HEK293T (cell line): ENCODE measurements at regions not wholly inside any gene's neighbourhood (a gene's known extent, or its start where the extent isn't known, plus 50 kb on each side); places are given as distances from the start of the nearest gene placed in this dataset.

Experiments used
- CTCF ChIA-PET: fragments of 350-600 bp; formaldehyde crosslinking; extraction: SDS; loops from one replicate; lab custom pipeline; 2021; ENCODE audit warnings: antibody characterized with exemption, inconsistent platforms; lab: Yijun Ruan, JAX
- POLR2A ChIA-PET: fragments of 350-600 bp; formaldehyde crosslinking; extraction: SDS; loops from one replicate; lab custom pipeline; 2020; ENCODE audit warnings: antibody characterized with exemption, inconsistent platforms; lab: Yijun Ruan, JAX
- DNase-seq: peaks from one replicate; pipeline ENCODE4 v3.0.0; 2012; ENCODE audit warnings: mixed read lengths; ENCODE audit errors: extremely low spot score
- ARNT ChIP-seq: fragments of 450-650 bp; IDR thresholded peaks from 2 replicates; pipeline ENCODE4 v1.6.1; 2017; ENCODE audit warnings: mild to moderate bottlenecking
- BHLHE40 ChIP-seq: fragments of 450-650 bp; IDR thresholded peaks from 2 replicates; pipeline ENCODE4 v1.6.1; 2016; ENCODE audit warnings: mild to moderate bottlenecking, moderate library complexity, borderline replicate concordance
- CTBP1 ChIP-seq: fragments of 450-650 bp; IDR thresholded peaks from 2 replicates; pipeline ENCODE4 v1.6.1; 2016; ENCODE audit warnings: borderline replicate concordance
- ELF4 ChIP-seq: fragments of 450-650 bp; IDR thresholded peaks from 2 replicates; pipeline ENCODE4 v1.6.1; 2017; ENCODE audit warnings: antibody characterized with exemption
- FOXA1 ChIP-seq: fragments of 450-650 bp; IDR thresholded peaks from 2 replicates; pipeline ENCODE4 v1.6.1; 2016; ENCODE audit warnings: mild to moderate bottlenecking
- FOXK2 ChIP-seq: fragments of 450-650 bp; IDR thresholded peaks from 2 replicates; pipeline ENCODE4 v1.6.1; 2016; ENCODE audit warnings: mild to moderate bottlenecking
- FOXM1 ChIP-seq: fragments of 450-650 bp; IDR thresholded peaks from 2 replicates; pipeline ENCODE4 v1.6.1; 2017; ENCODE audit warnings: mild to moderate bottlenecking, borderline replicate concordance
- HDGF ChIP-seq: fragments of 450-650 bp; IDR thresholded peaks from 2 replicates; pipeline ENCODE4 v1.6.1; 2017; ENCODE audit warnings: antibody characterized with exemption, borderline replicate concordance
- L3MBTL2 ChIP-seq: fragments of 450-650 bp; conservative IDR thresholded peaks from 2 replicates; pipeline ENCODE4 v1.6.1; 2016; ENCODE audit warnings: mild to moderate bottlenecking
- LEF1 ChIP-seq: fragments of 450-650 bp; IDR thresholded peaks from 2 replicates; pipeline ENCODE4 v1.6.1; 2017; ENCODE audit warnings: mild to moderate bottlenecking, borderline replicate concordance
- NFRKB ChIP-seq: fragments of 450-650 bp; IDR thresholded peaks from 2 replicates; pipeline ENCODE4 v1.6.1; 2016; ENCODE audit warnings: mild to moderate bottlenecking, moderate library complexity
- SP1 ChIP-seq: fragments of 450-650 bp; IDR thresholded peaks from 2 replicates; pipeline ENCODE4 v1.6.1; 2017
- SUZ12 ChIP-seq: fragments of 450-650 bp; IDR thresholded peaks from 2 replicates; pipeline ENCODE4 v1.6.1; 2016; ENCODE audit warnings: mild to moderate bottlenecking
- TARDBP ChIP-seq: fragments of 450-650 bp; IDR thresholded peaks from 2 replicates; pipeline ENCODE4 v1.6.1; 2016
- ZNF384 ChIP-seq: fragments of 450-650 bp; IDR thresholded peaks from 2 replicates; pipeline ENCODE4 v1.6.1; 2016
- TF ChIP-seq, protein P1 (sequence below): fragments of 450-650 bp; IDR thresholded peaks from 2 replicates; pipeline ENCODE4 v1.6.1; 2016

DNA sequence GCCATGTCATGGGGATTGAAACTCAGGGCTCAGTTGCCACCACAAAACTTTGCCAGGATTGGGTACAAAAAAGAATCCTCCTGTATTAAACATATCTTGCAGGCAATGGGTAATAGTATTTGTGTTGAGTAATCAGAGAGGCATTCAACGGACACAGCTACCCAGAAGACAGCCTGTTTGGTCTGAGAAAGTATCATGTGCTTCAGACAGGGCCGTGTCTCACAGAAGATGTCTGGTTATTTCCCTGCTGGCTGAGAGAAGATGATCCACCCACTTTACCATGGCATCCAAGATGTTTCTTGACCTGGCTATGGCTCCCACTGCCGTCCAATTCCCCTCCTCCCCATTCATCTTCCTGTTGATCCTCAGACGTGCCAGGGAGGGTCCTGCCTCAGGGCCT lies 304.3 kb upstream of the XYLT1 start:
- CTCF ChIA-PET, result no interaction called here
- DNase-seq, result no peak
- POLR2A ChIA-PET, result no interaction called here
- no peak for TF ChIP-seq FOXA1
- no peak for TF ChIP-seq SP1
- no peak for TF ChIP-seq HDGF
- TF ChIP-seq BHLHE40, result no peak
- TF ChIP-seq FOXK2, result no peak
- TF ChIP-seq CTBP1, result no peak
- no peak for TF ChIP-seq LEF1
- TF ChIP-seq L3MBTL2, result no peak
- TF ChIP-seq TARDBP, result no peak
- TF ChIP-seq NFRKB, result no peak
- TF ChIP-seq ELF4, result no peak
- no peak for TF ChIP-seq FOXM1
- TF ChIP-seq, protein P1, sequence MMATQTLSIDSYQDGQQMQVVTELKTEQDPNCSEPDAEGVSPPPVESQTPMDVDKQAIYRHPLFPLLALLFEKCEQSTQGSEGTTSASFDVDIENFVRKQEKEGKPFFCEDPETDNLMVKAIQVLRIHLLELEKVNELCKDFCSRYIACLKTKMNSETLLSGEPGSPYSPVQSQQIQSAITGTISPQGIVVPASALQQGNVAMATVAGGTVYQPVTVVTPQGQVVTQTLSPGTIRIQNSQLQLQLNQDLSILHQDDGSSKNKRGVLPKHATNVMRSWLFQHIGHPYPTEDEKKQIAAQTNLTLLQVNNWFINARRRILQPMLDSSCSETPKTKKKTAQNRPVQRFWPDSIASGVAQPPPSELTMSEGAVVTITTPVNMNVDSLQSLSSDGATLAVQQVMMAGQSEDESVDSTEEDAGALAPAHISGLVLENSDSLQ, result no peak
- no peak for TF ChIP-seq SUZ12
- no peak for TF ChIP-seq ZNF384
- TF ChIP-seq ARNT, result no peak

DNA sequence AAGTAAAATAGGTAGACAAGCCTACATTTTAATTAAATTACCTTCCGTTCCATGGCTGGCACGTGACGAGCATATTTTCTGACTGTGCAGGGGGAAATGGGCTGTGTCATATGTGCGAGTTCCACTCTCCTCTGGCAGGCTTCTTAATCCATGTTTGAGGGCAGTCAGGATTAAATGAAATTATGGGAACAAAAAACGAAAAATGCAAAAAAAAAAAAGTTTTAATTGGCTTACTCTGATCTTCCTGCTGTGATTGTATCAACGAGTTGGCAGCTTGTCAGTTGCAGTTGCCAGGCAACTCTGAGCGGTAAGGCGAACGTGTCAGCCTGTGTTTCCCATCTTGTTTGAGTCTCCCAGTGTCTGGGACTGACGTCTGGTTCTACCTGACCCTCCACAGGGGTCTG lies 302.9 kb upstream of the XYLT1 start:
- POLR2A ChIA-PET, result no interaction called here
- CTCF ChIA-PET, result no interaction called here
- TF ChIP-seq NFRKB (no peak), BHLHE40 (no peak), ARNT (no peak), TARDBP (no peak), SUZ12 (no peak), ZNF384 (no peak), L3MBTL2 (no peak)
- no peak for DNase-seq

DNA sequence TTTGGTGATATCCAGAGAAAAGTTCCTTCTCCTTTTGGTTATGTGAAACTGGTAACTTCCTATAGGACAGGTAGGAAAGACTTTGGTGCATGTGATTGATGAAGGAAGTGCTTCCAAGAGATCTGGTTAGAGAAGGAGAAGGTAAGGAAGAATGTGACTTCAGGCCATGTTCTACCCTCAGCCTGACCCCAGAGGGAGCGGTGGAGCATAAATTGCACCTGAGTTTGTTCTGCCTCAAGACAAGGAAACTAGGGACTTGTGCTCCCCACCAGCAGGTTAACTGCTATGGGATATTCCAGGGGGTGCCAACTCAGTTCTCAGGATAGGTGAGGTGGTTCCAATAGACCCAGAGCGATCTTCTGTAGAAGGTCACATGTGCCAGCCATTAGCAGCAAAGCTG lies 299.3 kb upstream of the XYLT1 start:
- POLR2A ChIA-PET, result no interaction called here
- no peak for TF ChIP-seq FOXK2
- no peak for TF ChIP-seq FOXA1
- TF ChIP-seq ELF4, result no peak
- TF ChIP-seq TARDBP, result no peak
- TF ChIP-seq BHLHE40, result no peak
- TF ChIP-seq, protein P1, result no peak
- no peak for TF ChIP-seq SUZ12
- TF ChIP-seq ARNT, result no peak
- no peak for TF ChIP-seq LEF1
- TF ChIP-seq FOXM1, result no peak
- no peak for TF ChIP-seq SP1
- no peak for TF ChIP-seq NFRKB
- TF ChIP-seq ZNF384, result no peak
- CTCF ChIA-PET, result no interaction called here
- DNase-seq, result no peak

DNA sequence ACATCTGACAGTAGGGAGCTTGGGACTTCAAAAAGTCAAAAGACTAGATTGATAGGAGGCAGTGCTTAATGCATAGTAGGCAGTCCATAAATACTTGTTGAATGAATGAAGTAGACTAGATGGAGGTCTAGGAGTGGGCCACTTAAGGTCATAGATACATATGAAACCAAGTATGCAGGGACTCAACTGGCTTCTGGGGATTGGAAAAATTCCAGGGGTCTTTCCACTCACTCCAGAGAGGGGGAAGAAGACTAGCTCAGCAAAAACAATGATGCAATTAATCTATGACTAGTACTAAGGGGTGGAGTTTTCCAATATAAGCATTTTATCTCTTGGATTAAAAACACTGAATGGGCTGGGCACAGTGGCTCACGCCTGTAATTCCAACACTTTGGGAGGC lies 298.3 kb upstream of the XYLT1 start:
- no peak for TF ChIP-seq CTBP1
- no peak for TF ChIP-seq SP1
- TF ChIP-seq, protein P1, result no peak
- no peak for TF ChIP-seq TARDBP
- TF ChIP-seq ELF4, result no peak
- TF ChIP-seq ARNT, result no peak
- TF ChIP-seq NFRKB, result no peak
- no peak for TF ChIP-seq HDGF
- no peak for TF ChIP-seq FOXK2
- TF ChIP-seq L3MBTL2, result no peak
- no peak for TF ChIP-seq BHLHE40
- no peak for TF ChIP-seq FOXM1
- TF ChIP-seq SUZ12, result no peak
- no peak for TF ChIP-seq LEF1
- TF ChIP-seq ZNF384, result no peak
- no peak for TF ChIP-seq FOXA1
- DNase-seq, result no peak
- POLR2A ChIA-PET, result no interaction called here
- CTCF ChIA-PET, result no interaction called here

DNA sequence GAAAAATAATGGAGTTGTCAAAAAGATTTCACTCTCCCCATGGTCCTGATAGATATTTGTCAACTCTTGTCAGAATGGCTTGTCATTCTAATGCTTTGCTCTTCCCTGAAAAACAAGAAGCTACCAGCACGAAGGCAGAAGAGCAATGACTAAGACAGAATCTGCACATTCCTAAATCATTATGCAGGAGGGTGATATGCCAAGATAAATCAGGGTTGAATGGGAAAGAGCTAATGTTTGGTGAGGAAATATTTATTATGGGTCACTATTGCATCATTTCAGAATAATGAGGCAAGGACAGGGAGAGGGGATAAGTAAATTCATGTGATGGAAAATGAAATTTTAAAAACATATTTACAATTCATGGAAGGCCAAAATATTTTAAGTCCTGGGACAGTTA lies 297.5 kb upstream of the XYLT1 start:
- no peak for DNase-seq
- no peak for TF ChIP-seq NFRKB
- ChIA-PET POLR2A (no interaction called here), CTCF (no interaction called here)

DNA sequence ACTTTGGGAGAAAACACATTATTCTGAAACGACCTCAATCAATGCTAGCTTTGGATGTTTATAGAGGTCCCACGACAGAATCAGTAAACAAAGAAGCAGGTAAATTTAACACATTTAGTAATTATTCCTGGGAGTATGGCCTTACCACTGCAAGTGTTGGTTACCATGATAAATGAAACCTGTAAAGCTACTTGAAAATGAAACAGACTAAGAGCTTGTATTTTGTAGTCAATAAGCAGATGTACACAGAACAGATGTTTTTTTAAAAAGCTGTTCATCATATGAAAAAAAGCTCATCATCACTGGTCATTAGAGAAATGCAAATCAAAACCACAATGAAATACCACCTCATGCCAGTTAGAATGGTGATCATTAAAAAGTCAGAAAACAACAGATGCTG lies 295.3 kb upstream of the XYLT1 start:
- ChIA-PET POLR2A (no interaction called here), CTCF (no interaction called here)
- DNase-seq, result no peak
- no peak for TF ChIP-seq SUZ12
- no peak for TF ChIP-seq TARDBP
- TF ChIP-seq FOXK2, result no peak
- TF ChIP-seq ARNT, result no peak
